ENCODE measurements at regions not wholly inside any gene's neighbourhood (a gene's known extent, or its start where the extent isn't known, plus 50 kb on each side); places are given as distances from the start of the nearest gene placed in this dataset.
"Not testable (repeated sequence)": the region's sequence is repeated elsewhere in the genome, so short reads cannot be mapped to it uniquely, and the experiment has no call there.

DNA sequence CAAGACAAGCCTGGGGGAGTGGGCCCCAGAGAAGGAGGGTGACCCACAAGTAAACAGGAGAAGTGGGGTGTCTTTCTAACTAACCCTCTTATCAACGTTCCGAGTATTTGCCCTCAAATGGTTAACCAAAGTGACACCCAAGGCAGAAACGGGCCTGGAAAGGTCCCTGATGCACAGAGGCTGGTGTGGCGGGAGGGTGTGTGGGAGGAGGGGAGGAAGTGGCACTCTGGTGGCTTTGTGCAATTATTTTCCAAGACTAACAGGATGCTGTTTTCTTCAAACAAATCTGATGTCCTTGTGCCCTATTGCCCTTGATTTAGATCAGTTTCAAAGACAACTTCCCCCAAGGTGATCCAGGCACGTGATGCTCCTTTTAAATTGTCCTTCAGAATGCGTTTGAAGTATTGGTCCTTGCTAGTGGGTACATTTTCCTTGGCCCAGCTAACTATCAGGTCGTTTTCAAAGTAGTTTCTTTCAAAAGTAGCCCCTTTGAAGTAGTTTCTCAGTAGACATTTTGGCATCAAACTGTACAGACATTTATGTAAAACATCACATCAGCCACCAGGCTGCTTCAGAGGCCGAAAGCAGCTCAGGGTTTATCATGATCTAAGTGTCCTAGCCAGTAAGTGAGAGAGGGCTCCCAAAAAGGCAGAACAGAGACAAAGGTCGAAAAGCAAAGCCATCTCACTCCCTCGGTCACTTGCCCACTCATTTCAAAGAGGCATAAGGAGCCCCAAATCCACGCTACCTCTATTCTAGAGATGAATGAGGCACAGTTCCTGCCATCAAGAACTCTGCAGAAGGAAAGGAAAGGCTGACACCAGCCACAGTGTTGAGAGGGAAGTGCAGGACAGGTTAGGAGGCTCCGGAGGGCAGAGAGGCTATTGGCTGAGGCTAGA is 371.1 kb upstream of the ID2 start:
- no peak for DNase-seq (ENCODE audit: low spot score)

GRCh38 chr2:8312221-8312620 is 369.6 kb upstream of the ID2 start:
- DNase-seq (ENCODE audit: low spot score), result no peak

DNA sequence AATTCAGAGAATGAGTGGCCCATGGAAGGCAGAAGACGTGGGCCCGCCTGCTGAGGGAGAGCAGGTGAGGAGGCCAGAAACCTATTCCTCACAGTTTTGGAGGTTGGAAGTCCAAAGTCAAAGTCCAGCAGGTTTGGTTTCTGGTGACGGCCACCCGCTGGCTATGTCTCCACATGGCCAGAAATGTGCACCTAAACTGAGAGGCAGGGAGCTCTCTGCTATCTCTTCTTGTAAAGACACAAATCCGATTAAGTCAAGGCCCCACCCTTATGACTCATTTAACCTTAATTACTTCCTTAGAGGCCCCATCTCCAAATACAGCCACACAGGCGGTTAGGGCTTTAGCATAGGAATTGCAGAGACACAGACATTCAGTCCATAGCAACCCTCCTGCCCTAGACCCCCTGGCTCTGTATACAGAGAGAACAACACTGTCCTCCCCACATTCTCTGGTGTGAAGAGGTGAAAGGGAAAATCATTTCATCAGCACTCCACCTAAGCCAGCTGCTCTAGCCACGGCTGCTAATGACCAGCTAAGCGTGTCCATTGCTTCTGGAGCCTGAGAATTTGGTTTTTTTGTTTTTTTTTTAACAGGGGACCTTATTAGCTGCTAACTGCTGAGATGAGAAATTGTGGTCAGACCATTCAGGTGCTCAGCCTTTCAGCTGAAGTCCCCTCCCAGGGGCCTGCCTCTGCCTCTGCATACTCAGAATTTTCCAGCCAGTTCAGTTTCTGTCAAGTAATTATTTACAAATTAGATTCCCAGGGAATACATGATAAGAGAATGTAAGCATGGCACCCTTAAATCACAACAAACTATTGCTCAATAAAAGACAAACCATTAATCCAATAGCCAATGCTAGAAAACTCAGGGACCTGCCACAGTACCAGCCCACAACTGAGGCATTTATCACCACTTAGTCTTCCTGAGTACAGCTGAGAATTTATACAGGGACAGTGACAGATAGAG is 368.7 kb upstream of the ID2 start:
- DNase-seq (ENCODE audit: low spot score), result no peak

DNA sequence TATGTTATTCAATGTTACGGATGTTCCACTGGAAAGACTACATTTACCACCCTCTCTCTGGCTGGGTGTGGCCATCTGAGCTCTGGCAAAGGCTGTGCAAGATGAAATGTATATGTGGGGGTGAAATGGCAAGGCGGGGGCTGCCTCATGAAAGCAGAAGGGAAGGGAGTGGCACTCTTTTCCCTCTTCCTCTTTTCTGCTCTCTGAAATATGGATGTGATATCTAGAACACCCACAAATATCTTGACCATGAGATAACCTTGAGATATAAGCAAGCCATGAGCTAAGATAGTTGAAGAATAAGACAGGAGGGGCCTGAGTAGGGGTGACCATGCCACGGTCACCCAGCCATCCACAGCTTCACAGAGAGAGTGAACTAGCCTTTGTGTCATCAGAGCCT is 367.8 kb upstream of the ID2 start:
- no peak for DNase-seq (ENCODE audit: low spot score)

DNA sequence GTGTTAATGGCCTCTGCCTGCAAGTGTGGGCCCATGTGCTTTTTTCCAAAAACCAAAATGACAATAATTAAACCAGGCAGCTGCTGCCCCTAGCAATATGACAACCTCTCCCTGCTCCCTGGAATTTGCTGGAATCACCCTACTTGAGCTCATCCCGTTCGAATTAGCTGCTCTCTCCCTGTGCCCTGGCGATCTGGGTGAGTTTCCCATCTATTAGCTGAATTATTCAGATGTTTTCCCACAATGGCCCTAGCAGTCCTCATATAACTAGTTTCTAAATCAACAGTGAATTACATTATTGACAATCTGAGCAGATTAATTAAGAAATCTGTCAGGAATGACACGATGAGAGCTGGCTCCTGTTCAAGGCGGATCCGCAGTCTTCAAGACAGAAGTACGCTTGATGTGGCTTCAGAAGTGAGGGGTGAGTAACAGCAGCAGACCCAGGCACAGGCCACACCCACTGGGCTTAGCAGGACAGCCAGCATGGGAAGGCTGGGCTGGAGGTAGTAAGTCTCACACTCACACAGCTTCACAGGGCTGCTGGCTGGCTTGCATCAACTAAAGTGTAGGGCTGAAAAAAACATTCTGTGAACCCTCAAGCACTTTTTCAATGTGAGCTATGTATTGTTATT is 366.2 kb upstream of the ID2 start:
- no peak for DNase-seq (ENCODE audit: low spot score)

DNA sequence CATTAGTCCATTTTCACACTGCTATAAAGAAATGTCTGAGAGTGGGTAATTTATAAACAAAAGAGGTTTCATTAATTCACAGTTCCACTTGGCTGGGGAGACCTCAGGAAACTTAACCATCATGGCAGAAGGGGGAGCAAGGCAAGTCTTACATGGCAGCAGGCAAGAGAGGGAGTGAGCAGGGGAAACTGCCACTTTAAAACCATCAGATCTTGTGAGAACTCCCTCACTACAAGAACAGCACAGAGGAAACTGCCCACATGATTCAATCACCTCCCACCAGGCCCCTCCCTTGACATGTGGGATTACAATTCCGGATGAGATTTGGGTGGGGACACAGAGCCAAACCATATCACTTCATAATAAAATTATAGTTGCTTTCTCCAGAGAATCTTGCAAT is 365.5 kb upstream of the ID2 start:
- DNase-seq (ENCODE audit: low spot score), result no peak

DNA sequence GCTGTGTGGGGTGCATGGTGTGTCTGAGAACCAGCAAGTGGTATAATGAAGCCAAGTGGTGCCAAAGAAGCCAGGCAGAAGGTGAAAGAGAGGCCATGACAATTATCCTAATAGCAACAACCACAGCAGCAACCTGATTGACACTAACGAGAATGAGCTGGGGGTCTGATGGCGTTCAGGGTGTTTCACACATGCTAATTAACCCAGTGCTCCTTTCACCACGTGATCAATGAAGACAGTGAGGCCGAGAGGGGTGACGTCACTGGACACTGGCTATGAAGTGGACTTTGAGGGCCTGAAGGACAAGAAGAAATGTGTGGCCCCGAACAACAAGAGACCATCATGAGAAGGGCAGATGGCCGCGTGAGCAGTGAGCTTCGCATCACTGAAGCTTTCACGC is 364.4 kb upstream of the ID2 start:
- no peak for DNase-seq (ENCODE audit: low spot score)

GRCh38 chr2:8319219-8319618 is 362.6 kb upstream of the ID2 start:
- DNase-seq (ENCODE audit: low spot score), result no peak

- no peak for DNase-seq (ENCODE audit: low spot score)
Observed at GRCh38 chr2:8320311-8321066, 361.4 kb upstream of the ID2 start.

DNA sequence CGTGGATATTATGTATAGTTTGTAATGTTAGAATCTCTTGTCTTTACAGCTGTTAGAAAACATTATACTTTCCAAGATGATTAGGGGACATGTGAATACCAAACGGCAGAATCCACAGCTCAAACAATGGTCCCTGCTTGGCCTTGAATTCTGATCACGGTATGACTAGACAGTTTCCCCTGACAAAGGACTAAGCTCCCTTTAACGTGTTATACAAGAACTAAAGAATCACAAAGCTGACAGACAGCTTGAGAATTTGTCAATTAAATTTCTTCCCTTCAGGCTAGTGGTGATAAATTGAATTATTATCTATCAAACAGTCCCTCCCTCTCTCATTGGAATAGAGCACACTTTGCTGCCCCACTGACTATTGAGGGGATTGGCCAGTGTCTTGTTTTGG is 359.2 kb upstream of the ID2 start:
- DNase-seq (ENCODE audit: low spot score), result no peak

- DNase-seq (ENCODE audit: low spot score), result no peak
Observed at GRCh38 chr2:8324164-8324856, 357.5 kb upstream of the ID2 start.

DNA sequence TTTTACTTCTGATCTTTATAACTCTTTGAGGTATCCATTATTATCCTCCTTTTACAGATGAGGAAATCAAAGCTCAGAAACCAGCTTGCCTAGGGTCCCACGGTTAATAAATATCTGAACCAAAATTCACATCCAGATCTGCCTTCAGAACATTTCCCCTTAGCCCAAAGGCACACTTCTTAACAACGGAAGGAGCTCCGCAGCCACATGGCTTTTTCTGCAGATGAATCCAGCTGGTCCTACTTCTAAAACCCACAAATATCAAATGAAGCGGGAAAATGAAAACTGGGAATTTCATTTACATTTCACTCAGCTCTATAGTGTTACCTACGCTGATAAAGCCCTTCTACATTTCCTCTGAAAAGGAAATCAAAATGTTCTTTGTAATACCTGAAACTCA is 357.0 kb upstream of the ID2 start:
- DNase-seq (ENCODE audit: low spot score), result no peak

GRCh38 chr2:8327371-8328100 is 354.3 kb upstream of the ID2 start:
- no peak for DNase-seq (ENCODE audit: low spot score)

GRCh38 chr2:8328217-8328616 is 353.6 kb upstream of the ID2 start:
- DNase-seq (ENCODE audit: low spot score), result no peak

DNA sequence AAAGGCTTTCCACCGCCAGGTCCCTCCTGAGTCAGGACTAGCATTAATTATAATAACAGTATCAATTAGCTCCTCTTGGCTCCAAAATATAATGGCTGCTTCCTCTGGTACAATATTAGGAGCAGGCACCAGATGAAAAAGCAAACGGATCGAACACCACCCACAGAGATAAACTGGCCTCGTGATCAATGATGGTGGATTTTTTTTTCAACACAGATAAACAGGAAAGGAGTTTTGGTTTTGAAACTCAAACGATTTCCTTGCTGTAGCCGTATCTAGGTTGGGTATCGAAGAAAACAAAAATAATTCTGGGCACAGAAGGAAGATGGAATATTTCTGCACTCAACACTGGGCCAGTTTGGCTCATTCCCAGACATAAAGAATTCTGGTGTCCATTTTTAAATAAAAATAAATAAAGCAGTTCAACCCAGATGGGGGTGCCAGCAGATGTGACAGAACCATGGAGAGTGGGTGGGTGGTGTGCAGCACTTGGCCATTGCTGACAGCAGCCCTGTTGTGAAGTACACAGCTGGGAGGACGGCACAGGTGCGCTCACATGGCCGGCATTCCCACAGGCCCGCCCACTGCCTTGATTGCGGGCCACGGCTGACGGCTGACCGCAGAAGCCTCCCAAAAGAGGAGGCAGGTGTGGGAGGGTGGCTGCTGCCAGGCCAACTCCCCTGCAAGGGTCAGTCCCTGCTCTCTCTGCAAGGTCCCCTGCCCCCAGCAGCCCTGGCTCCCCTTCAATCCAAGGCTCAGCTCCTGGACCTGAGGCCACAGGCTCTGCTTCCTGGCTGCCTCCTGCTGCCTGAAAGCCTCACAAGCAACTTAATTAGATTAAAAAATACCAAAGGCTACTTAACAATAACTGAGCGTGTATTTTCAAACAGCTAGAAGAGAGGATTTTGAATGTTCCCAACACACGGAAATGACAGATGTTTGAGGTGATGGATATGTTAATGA is 351.9 kb upstream of the ID2 start:
- DNase-seq (ENCODE audit: low spot score), result no peak

GRCh38 chr2:8331068-8331467 is 350.8 kb upstream of the ID2 start:
- no peak for DNase-seq (ENCODE audit: low spot score)

DNA sequence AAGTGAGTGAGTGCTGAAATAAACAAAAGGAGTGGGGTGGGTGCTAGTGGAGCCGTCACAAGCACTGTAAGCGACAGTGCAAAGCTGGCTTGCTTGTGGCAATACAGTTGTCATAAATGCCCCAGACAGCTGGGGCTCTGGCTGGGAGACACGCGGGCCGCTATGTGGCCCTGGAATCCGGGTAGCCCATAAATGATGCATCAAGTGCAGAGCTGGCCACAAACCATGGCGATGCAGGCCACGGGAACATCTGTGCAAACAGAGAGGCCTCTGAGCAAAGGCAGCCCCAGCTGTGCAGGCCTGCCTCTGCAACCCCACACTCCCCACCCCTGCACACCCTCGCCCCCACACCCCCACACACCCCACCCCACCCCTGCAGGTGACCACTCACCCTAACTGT is 349.2 kb upstream of the ID2 start:
- no peak for DNase-seq (ENCODE audit: low spot score)

DNA sequence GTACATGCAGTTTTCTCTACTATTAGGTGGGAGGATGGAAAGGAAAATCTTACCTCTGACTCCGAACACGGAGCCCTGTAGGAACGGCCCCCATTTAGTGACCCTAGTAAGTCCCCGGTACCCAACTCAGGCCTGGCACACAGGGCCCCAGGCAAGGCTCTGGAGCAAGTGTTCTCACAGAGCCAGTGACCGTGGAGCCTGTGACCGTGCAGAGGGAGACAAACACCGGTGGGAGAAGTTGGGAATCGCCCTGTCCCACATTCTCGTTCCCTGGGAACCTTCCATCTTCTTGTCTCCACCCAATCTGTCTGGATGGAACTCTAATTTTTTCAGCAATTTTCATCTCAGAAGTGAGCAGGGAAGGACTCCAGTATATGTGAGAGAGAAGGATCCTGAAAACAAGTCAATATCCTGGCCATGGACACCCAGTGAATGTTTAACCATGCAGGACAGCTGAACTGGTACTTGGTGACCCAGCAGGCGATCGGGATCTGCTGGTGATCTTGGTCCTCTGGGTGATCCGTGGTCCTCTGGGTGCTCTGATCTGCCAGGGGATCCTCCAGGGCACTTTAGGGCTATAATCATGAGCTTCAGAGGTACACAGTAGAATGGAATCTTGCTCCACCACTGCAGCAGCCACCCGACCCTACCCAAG is 348.6 kb upstream of the ID2 start:
- no peak for DNase-seq (ENCODE audit: low spot score)

DNA sequence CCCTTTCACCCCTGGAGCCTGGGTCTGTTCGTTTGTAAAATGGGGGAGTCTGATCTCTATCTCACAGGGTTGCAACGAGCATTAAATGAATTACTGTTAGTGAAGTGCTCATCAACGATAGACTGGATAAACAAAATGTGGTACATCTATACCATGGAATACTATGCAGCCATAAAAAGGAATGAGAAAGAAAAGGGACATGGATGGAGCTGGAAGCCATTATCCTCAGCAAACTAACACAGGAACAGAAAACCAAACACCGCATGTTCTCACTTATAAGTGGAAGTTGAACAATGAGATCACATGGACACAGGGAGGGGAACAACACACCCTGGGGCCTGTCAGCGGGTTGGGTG is 348.0 kb upstream of the ID2 start:
- DNase-seq (ENCODE audit: low spot score), result not testable (repeated sequence)

Measured in putamen (tissue), 1 donor.